Stimulated activated CD4-positive, alpha-beta T cell treated with anti-CD3 and anti-CD28 coated beads, TNF-alpha, amount 100 ng/mL, for 4 hours (primary cell): ENCODE measurements at regions not wholly inside any gene's neighbourhood (a gene's known extent, or its start where the extent isn't known, plus 50 kb on each side); places are given as distances from the start of the nearest gene placed in this dataset.

ENCODE experiments used
- DNase-seq, 3 experiments: peaks; one replicate each; pipeline ENCODE4 v3.0.0-alpha.2; 2020; ENCODE audit warnings: low read depth in 3 of 3

GRCh38 chr4:24244663-24245490 is 339.5 kb downstream of the DHX15 start:
- no peak for DNase-seq

GRCh38 chr4:24243641-24244040 is 340.7 kb downstream of the DHX15 start:
- no peak for DNase-seq

- DNase-seq: no peak
These were observed 342.8 kb downstream of the DHX15 start for GRCh38 chr4:24241511-24241910.

- no peak for DNase-seq
These were observed 343.7 kb downstream of the DHX15 start for GRCh38 chr4:24240655-24241054.

GRCh38 chr4:24237709-24238108 is 346.6 kb downstream of the DHX15 start:
- DNase-seq: no peak

GRCh38 chr4:24236532-24236931 is 346.7 kb upstream of the PPARGC1A start:
- DNase-seq: no peak

GRCh38 chr4:24236120-24236519 is 346.3 kb upstream of the PPARGC1A start:
- DNase-seq: no peak

GRCh38 chr4:24235618-24236017 is 345.8 kb upstream of the PPARGC1A start:
- no peak for DNase-seq

GRCh38 chr4:24234288-24234848 is 344.5 kb upstream of the PPARGC1A start:
- DNase-seq: no peak

GRCh38 chr4:24230955-24231354 is 341.1 kb upstream of the PPARGC1A start:
- DNase-seq: no peak

- no peak for DNase-seq
These were observed 340.1 kb upstream of the PPARGC1A start for GRCh38 chr4:24229978-24230377.

- no peak for DNase-seq
These were observed 338.8 kb upstream of the PPARGC1A start for GRCh38 chr4:24228692-24229091.

- DNase-seq: no peak
These were observed 336.8 kb upstream of the PPARGC1A start for GRCh38 chr4:24226667-24227066.

GRCh38 chr4:24226023-24226422 is 336.2 kb upstream of the PPARGC1A start:
- no peak for DNase-seq

- DNase-seq: no peak
These were observed 334.6 kb upstream of the PPARGC1A start for GRCh38 chr4:24224446-24224845.

- no peak for DNase-seq
These were observed 329.4 kb upstream of the PPARGC1A start for GRCh38 chr4:24219209-24219608.

- no peak for DNase-seq
These were observed 328.7 kb upstream of the PPARGC1A start for GRCh38 chr4:24218566-24218965.

GRCh38 chr4:24214796-24215195 is 324.9 kb upstream of the PPARGC1A start:
- no peak for DNase-seq

- no peak for DNase-seq
These were observed 324.1 kb upstream of the PPARGC1A start for GRCh38 chr4:24213961-24214360.

GRCh38 chr4:24212642-24213041 is 322.8 kb upstream of the PPARGC1A start:
- DNase-seq: no peak

GRCh38 chr4:24211856-24212255 is 322.0 kb upstream of the PPARGC1A start:
- DNase-seq: no peak

GRCh38 chr4:24210332-24210902 is 320.6 kb upstream of the PPARGC1A start:
- DNase-seq: no peak

- DNase-seq: no peak
These were observed 320.1 kb upstream of the PPARGC1A start for GRCh38 chr4:24209906-24210305.
